Mesendoderm (in vitro differentiated cells): ENCODE measurements at regions not wholly inside any gene's neighbourhood (a gene's known extent, or its start where the extent isn't known, plus 50 kb on each side); places are given as distances from the start of the nearest gene placed in this dataset.
A peak's percentile ranks its signal among the peaks of the same experiment; 100 is the strongest.

Source experiments
- DNase-seq: peaks from one replicate; pipeline ENCODE4 v3.0.0; 2013
- H2AK5ac ChIP-seq: 2 replicates; pipeline ENCODE4 v1.6.1; 2013; ENCODE audit warnings: low read length, inconsistent platforms
- H2BK120ac ChIP-seq: 2 replicates; pipeline ENCODE4 v1.6.1; 2013; ENCODE audit warnings: low read depth, mild to moderate bottlenecking, low read length, moderate library complexity, mixed read lengths
- H2BK15ac ChIP-seq: replicated peaks from 2 replicates; pipeline ENCODE4 v1.6.1; 2013; ENCODE audit warnings: low read depth, mild to moderate bottlenecking, moderate library complexity
- H2BK5ac ChIP-seq: 2 replicates; pipeline ENCODE4 v1.6.1; 2013; ENCODE audit warnings: low read length, inconsistent platforms
- H3K18ac ChIP-seq: 2 replicates; pipeline ENCODE4 v1.6.1; 2013; ENCODE audit warnings: mild to moderate bottlenecking, low read length, mixed read lengths
- H3K23ac ChIP-seq: one replicate; pipeline ENCODE4 v1.6.1; 2013; ENCODE audit warnings: low read length
- H3K27ac ChIP-seq: 2 replicates; pipeline ENCODE4 v1.5.1; 2013; ENCODE audit warnings: low read depth, mild to moderate bottlenecking, inconsistent platforms, low read length, moderate library complexity
- H3K27me3 ChIP-seq: 2 replicates; pipeline ENCODE4 v1.6.1; 2013; ENCODE audit warnings: low read length, control low read depth, mild to moderate bottlenecking, inconsistent platforms; ENCODE audit not compliant: insufficient read depth, poor library complexity
- H3K36me3 ChIP-seq: 2 replicates; pipeline ENCODE4 v1.6.1; 2013; ENCODE audit warnings: low read length, inconsistent platforms; ENCODE audit not compliant: control insufficient read depth, insufficient read depth
- H3K4ac ChIP-seq: one replicate; pipeline ENCODE4 v1.6.1; 2013; ENCODE audit warnings: low read depth, mild to moderate bottlenecking, low read length, moderate library complexity
- H3K4me1 ChIP-seq: 2 replicates; pipeline ENCODE4 v1.6.1; 2013; ENCODE audit warnings: low read depth, low read length, inconsistent platforms; ENCODE audit not compliant: control insufficient read depth
- H3K4me2 ChIP-seq: 2 replicates; pipeline ENCODE4 v1.6.1; 2013; ENCODE audit warnings: low read length
- H3K4me3 ChIP-seq: 2 replicates; pipeline ENCODE4 v1.5.1; 2013; ENCODE audit warnings: mild to moderate bottlenecking, low read length
- H3K56ac ChIP-seq: one replicate; pipeline ENCODE4 v1.6.1; 2013; ENCODE audit warnings: low read length
- H3K79me1 ChIP-seq: 2 replicates; pipeline ENCODE4 v1.6.1; 2013; ENCODE audit warnings: low read length, inconsistent platforms
- H3K79me2 ChIP-seq: 2 replicates; pipeline ENCODE4 v1.6.1; 2013; ENCODE audit warnings: mild to moderate bottlenecking, low read length; ENCODE audit not compliant: control insufficient read depth, insufficient read depth
- H3K9ac ChIP-seq: 2 replicates; pipeline ENCODE4 v1.6.1; 2013; ENCODE audit warnings: low read length, inconsistent platforms
- H4K5ac ChIP-seq: one replicate; pipeline ENCODE4 v1.6.1; 2013; ENCODE audit warnings: low read length
- H4K8ac ChIP-seq: one replicate; pipeline ENCODE4 v1.6.1; 2013; ENCODE audit warnings: low read depth, mild to moderate bottlenecking, control low read depth, low read length, moderate library complexity
- WGBS: extraction: QIAGEN DNeasy Blood & Tissue Kit; methylation state at CpG from one replicate; pipeline ENCODE4 v1.1.7; 2013; ENCODE audit warnings: low lambda C conversion rate, missing lambda C conversion rate; ENCODE audit not compliant: insufficient coverage; ENCODE audit errors: extremely low coverage; 5-methylcytosine and 5-hydroxymethylcytosine counted together

DNA sequence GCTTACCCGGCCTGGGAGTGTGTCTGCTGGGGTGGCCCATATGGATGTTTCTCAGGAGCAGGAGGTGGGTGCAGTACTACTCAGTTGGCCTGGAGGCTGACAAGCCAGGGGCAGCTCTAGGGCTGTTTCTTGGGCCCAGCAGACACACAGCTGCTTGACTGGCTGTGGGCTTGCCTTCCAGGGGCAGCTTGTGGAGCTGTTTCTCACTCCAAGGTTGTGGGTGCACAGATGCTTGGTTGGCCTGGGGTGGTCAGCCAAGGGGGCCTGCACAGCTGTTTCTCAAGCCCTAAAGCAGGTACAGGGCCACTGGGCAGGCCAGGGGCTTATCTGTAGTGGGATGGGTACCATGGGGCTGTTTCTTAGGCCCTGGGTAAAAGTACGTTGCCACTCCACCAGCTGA, 1078.1 kb upstream of the ADGRL2 start:
- Histone ChIP-seq H2AK5ac (no peak overlapping the region), H2BK15ac (no peak overlapping the region), H3K4me2 (no peak overlapping the region), H3K9ac (no peak overlapping the region), H3K23ac (no peak overlapping the region), H3K4me3 (no peak overlapping the region), H3K4me1 (no peaks in the 10 kb centered on the region), H3K79me2 (no peaks in the 10 kb centered on the region), H3K56ac (no peak overlapping the region), H3K18ac (no peak overlapping the region), H4K5ac (no peak overlapping the region), H2BK5ac (no peak overlapping the region), H3K27me3 (no peaks in the 10 kb centered on the region), H3K79me1 (no peaks in the 10 kb centered on the region), H4K8ac (no peak overlapping the region), H3K27ac (no peak overlapping the region), H3K36me3 (no peaks in the 10 kb centered on the region), H2BK120ac (no peak overlapping the region), H3K4ac (no peak overlapping the region)
- no CpG with 5 or more reads among the region's 2 CpGs for WGBS
- DNase-seq = no peak

DNA sequence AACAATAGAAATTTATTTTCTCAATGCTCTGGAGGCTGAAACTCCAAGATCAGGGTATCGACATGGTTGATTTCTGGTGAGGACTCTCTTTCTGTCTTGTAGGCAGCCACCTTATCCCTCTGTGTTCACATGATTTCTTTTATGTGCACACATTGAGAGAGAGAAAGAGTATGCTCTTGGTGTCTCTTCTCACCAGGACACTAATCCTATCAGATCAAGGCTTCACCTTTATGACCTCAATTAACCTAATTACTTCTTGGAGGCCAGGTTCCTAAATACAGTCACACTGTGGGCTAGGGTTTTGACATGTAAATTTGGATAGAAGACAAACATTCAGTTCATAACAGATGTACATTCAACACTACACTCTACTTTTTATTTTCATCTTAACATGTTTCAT, 1094.2 kb upstream of the ADGRL2 start:
- Histone ChIP-seq H3K4me1 (no peaks in the 10 kb centered on the region), H3K18ac (no peak overlapping the region), H4K5ac (no peak overlapping the region), H3K27ac (no peak overlapping the region), H3K79me2 (no peaks in the 10 kb centered on the region), H2BK5ac (no peak overlapping the region), H4K8ac (no peak overlapping the region), H3K4me3 (no peak overlapping the region), H3K4ac (no peak overlapping the region), H2BK120ac (no peak overlapping the region), H3K4me2 (no peak overlapping the region), H3K27me3 (no peaks in the 10 kb centered on the region), H3K36me3 (no peaks in the 10 kb centered on the region), H3K56ac (no peak overlapping the region), H3K9ac (no peak overlapping the region), H2AK5ac (no peak overlapping the region), H2BK15ac (no peak overlapping the region), H3K79me1 (no peaks in the 10 kb centered on the region), H3K23ac (no peak overlapping the region)
- no peak for DNase-seq
- WGBS = no CpG with 5 or more reads among the region's 1 CpG

DNA sequence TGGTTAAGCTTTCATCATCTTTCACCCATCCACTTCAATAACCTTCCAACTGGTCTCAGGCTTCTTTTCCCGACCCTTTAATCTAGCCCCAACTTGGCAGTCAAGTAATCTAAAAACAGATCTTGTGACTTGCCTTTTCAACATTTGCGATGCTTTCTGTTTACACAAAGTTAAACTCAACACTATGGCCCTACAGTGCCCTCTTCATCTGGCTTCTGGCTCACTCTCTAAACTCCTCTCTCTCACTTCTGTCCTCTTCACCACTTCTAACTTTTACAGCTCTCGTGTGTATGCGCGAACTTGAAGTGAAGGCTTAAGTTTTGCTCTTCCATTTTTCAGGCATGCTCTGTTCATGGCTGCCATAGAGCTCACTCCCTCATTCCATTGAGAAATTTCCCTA, 1122.3 kb upstream of the ADGRL2 start:
- Histone ChIP-seq H3K36me3 (no peaks in the 10 kb centered on the region), H3K27me3 (no peaks in the 10 kb centered on the region), H3K27ac (no peak overlapping the region), H3K18ac (no peak overlapping the region), H3K4me1 (peaks cover 3% of the 10 kb centered on the region), H2BK120ac (no peak overlapping the region), H3K23ac (no peak overlapping the region), H2BK15ac (no peak overlapping the region), H3K79me2 (no peaks in the 10 kb centered on the region), H2AK5ac (no peak overlapping the region), H4K5ac (no peak overlapping the region), H2BK5ac (no peak overlapping the region), H3K4me3 (no peak overlapping the region), H3K4ac (no peak overlapping the region), H3K79me1 (no peaks in the 10 kb centered on the region), H3K4me2 (no peak overlapping the region), H4K8ac (no peak overlapping the region), H3K56ac (no peak overlapping the region), H3K9ac (no peak overlapping the region)
- DNase-seq = no peak
- no CpG with 5 or more reads among the region's 5 CpGs for WGBS

DNA sequence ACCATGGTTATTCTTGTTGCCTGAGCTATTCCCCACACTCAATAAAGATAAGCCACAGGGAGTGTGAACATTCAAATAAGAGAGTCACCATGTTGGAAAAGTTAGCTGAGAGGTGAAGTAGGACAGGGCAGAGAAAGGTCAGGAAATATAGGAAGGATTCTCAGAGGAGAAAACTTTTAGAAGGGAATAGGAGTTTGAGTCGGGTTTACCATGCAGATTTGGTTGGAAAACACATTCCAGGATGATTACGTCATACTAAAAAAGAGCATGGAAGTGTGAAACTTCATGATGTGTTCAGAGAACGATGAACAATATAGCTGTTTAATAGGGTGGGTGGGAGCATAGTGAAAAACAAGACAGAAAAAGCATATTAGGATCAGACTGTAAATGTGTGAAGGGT, 1125.3 kb upstream of the ADGRL2 start:
- Histone ChIP-seq H3K9ac (no peak overlapping the region), H2BK120ac (no peak overlapping the region), H3K18ac (no peak overlapping the region), H3K27ac (no peak overlapping the region), H3K4me2 (no peak overlapping the region), H2BK5ac (no peak overlapping the region), H3K79me1 (no peaks in the 10 kb centered on the region), H2AK5ac (no peak overlapping the region), H2BK15ac (no peak overlapping the region), H4K8ac (no peak overlapping the region), H3K4me1 (peaks cover 3% of the 10 kb centered on the region), H3K23ac (no peak overlapping the region), H4K5ac (no peak overlapping the region), H3K4me3 (no peak overlapping the region), H3K27me3 (no peaks in the 10 kb centered on the region), H3K36me3 (no peaks in the 10 kb centered on the region), H3K79me2 (no peaks in the 10 kb centered on the region), H3K4ac (no peak overlapping the region), H3K56ac (no peak overlapping the region)
- peak; percentile 70 for DNase-seq
- no CpG with 5 or more reads among the region's 3 CpGs for WGBS

DNA sequence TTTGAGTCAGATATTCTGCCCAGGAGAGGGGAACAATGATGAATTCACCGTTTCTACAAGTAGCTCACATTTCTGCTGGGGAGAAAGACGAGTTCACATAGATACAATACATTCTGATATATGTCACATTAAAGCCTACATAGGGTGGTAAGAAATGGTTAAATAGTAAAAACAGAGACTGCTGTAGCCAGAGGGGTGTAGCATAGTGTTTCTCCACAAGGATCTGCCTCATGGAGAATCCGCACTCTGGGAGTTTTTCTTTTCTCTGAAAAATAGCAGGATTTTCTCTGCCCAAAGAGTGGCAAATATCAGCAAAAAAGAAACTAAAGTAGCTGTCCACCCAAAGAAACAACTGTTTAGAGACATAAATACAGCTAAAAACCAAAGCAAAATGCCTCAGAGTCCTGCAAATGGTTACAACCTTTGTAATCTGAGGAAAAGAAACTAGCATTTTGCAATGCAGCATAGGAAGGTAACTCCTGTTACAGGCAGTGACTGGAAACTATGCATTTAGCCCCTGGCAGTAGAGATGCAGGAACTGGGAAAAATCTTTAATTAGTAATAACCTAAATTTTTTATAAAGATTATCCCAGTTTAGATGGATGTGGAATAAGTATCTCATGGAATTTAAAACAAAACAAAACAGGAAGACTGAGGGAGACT, 1126.7 kb upstream of the ADGRL2 start:
- Histone ChIP-seq H4K8ac (no peak overlapping the region), H3K27ac (no peak overlapping the region)

DNA sequence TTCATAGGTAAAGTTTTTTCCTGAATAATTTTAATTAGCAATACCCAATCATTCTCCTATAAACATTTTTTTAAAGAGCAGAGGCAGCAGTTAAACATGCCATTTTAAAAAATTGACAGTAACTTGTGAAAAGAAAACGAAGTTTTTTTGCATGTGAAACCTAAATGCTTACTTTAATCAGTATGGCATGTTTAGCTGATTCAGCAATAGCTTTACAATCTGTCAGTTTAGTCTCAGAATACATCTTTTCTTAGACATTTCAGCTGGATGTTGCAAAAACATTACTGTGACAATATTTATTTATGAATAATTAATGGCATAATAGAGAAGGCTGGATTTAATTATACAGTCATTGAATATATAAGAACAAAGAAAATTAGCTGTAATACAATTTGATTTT, 1132.4 kb upstream of the ADGRL2 start:
- no peak for DNase-seq
- no peak overlapping the region for H2BK15ac ChIP-seq
- no peaks in the 10 kb centered on the region for H3K4me1 ChIP-seq
- H3K79me2 ChIP-seq = no peaks in the 10 kb centered on the region
- no peak overlapping the region for H3K56ac ChIP-seq
- no peak overlapping the region for H4K8ac ChIP-seq
- H3K18ac ChIP-seq = no peak overlapping the region
- no peak overlapping the region for H3K27ac ChIP-seq
- no peak overlapping the region for H3K9ac ChIP-seq
- no peak overlapping the region for H3K4ac ChIP-seq
- no peak overlapping the region for H3K23ac ChIP-seq
- H3K4me2 ChIP-seq = no peak overlapping the region
- no peak overlapping the region for H2BK5ac ChIP-seq
- H3K79me1 ChIP-seq = no peaks in the 10 kb centered on the region
- no peaks in the 10 kb centered on the region for H3K27me3 ChIP-seq
- no peak overlapping the region for H2BK120ac ChIP-seq
- WGBS = no CpG with 5 or more reads among the region's 1 CpG
- H4K5ac ChIP-seq = no peak overlapping the region
- no peak overlapping the region for H3K4me3 ChIP-seq
- H2AK5ac ChIP-seq = no peak overlapping the region
- H3K36me3 ChIP-seq = no peaks in the 10 kb centered on the region

More for the DNA sequence above, 1126.7 kb upstream of the ADGRL2 start:
- peaks cover 3% of the 10 kb centered on the region for H3K4me1 ChIP-seq
- no peak overlapping the region for H3K4me2 ChIP-seq
- H3K36me3 ChIP-seq = no peaks in the 10 kb centered on the region
- H2AK5ac ChIP-seq = no peak overlapping the region
- H4K5ac ChIP-seq = no peak overlapping the region
- DNase-seq = peak; percentile 42
- H3K56ac ChIP-seq = peak overlapping the region; percentile 38
- no peak overlapping the region for H2BK15ac ChIP-seq
- H3K9ac ChIP-seq = peak overlapping the region; percentile 11
- H3K18ac ChIP-seq = no peak overlapping the region
- no peak overlapping the region for H3K4ac ChIP-seq
- no peak overlapping the region for H2BK5ac ChIP-seq
- H3K27me3 ChIP-seq = no peaks in the 10 kb centered on the region
- H3K79me1 ChIP-seq = no peaks in the 10 kb centered on the region
- H2BK120ac ChIP-seq = no peak overlapping the region
- H3K23ac ChIP-seq = no peak overlapping the region
- WGBS = no CpG with 5 or more reads among the region's 3 CpGs
- H3K79me2 ChIP-seq = no peaks in the 10 kb centered on the region
- no peak overlapping the region for H3K4me3 ChIP-seq
